DND-41 (cell line): ENCODE measurements at regions not wholly inside any gene's neighbourhood (a gene's known extent, or its start where the extent isn't known, plus 50 kb on each side); places are given as distances from the start of the nearest gene placed in this dataset.

ENCODE experiments used
- ATAC-seq: fragments of 200-7000 bp; cut with Tn5 transposase; 3 replicates; pipeline ENCODE4 v1.9.1; 2021; ENCODE audit warnings: low read depth; ENCODE audit not compliant: insufficient read depth
- DNase-seq: peaks from one replicate; pipeline ENCODE4 v3.0.0-alpha.2; 2020
- H2AFZ ChIP-seq: 2 replicates; pipeline ENCODE4 v1.6.0; 2012; ENCODE audit warnings: low read depth, low read length
- H3K27ac ChIP-seq: 2 replicates; pipeline ENCODE4 v1.5.1; 2012; ENCODE audit warnings: low read length, inconsistent platforms
- H3K27me3 ChIP-seq: fragments of 200-600 bp; sonication (generic); 2 replicates; pipeline ENCODE4 v1.6.0; 2012; ENCODE audit warnings: low read length, mild to moderate bottlenecking, inconsistent platforms; ENCODE audit not compliant: insufficient read depth, poor library complexity
- H3K36me3 ChIP-seq: 2 replicates; pipeline ENCODE4 v1.5.1; 2012; ENCODE audit warnings: low read length, inconsistent platforms; ENCODE audit not compliant: insufficient read depth
- H3K4me1 ChIP-seq: 2 replicates; pipeline ENCODE4 v1.5.1; 2012; ENCODE audit warnings: mild to moderate bottlenecking, low read length; ENCODE audit not compliant: insufficient read depth
- H3K4me2 ChIP-seq: 2 replicates; pipeline ENCODE4 v1.6.0; 2012; ENCODE audit warnings: mild to moderate bottlenecking, moderate library complexity, low read length, inconsistent platforms; ENCODE audit not compliant: insufficient read depth
- H3K4me3 ChIP-seq, 2 experiments: fragments of 200-600 bp in 1 of 2; shearing (Covaris generic) in 1 of 2; 2 replicates each; pipeline ENCODE4 v1.5.1; 2012 to 2016; ENCODE audit warnings: inconsistent platforms in 2 of 2, low read length in 2 of 2, mild to moderate bottlenecking in 2 of 2, low read depth in 1 of 2, moderate library complexity in 1 of 2
- H3K79me2 ChIP-seq: 2 replicates; pipeline ENCODE4 v1.6.0; 2012; ENCODE audit warnings: low read length, inconsistent platforms; ENCODE audit not compliant: insufficient read depth
- H3K9ac ChIP-seq: 2 replicates; pipeline ENCODE4 v1.6.0; 2012; ENCODE audit warnings: low read depth, mild to moderate bottlenecking, inconsistent platforms, low read length, moderate library complexity
- H3K9me3 ChIP-seq: 2 replicates; pipeline ENCODE4 v1.5.1; 2012; ENCODE audit warnings: low read length, moderate library complexity, mild to moderate bottlenecking, inconsistent platforms; ENCODE audit not compliant: insufficient read depth, severe bottlenecking
- H4K20me1 ChIP-seq: 2 replicates; pipeline ENCODE4 v1.6.0; 2012; ENCODE audit warnings: low read length; ENCODE audit not compliant: insufficient read depth
- EZH2 ChIP-seq: IDR thresholded peaks from 3 replicates; pipeline ENCODE4 v1.6.1; 2012; ENCODE audit warnings: borderline replicate concordance, low read depth, mild to moderate bottlenecking, moderate library complexity, low read length, inconsistent platforms; ENCODE audit not compliant: severe bottlenecking
- TF ChIP-seq, protein P1 (sequence below): IDR thresholded peaks from 2 replicates; pipeline ENCODE4 v1.5.1; 2012; ENCODE audit warnings: borderline replicate concordance, low read length, moderate library complexity, mild to moderate bottlenecking; ENCODE audit not compliant: poor library complexity, severe bottlenecking; ENCODE audit errors: extremely low read depth

DNA sequence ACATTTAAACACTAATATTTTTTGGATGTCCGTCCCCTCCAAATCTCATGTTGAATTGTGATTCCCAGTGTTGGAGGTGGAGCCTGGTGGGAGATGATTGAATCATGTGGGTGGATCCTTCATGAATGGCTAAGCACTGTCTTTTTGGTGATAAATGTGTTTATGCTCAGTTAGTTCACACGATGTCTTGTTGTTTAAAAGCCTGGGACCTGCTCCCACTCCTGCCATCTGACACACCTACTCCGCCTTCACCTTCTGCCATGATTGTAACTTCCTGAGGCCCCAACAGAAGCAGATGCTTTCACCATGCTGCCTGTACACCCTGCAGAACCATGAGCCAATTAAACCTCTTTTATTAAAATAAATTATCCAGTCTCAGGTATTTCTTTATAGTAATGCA, 114.7 kb downstream of the TNFAIP3 start:
- Histone ChIP-seq H2AFZ (no peak overlapping the region), H4K20me1 (no peaks in the 10 kb centered on the region), H3K4me1 (peaks cover under 1% of the 10 kb centered on the region; the same call in 1 of the 2 replicates), H3K4me2 (no peak overlapping the region), H3K4me3 (no peak overlapping the region), H3K79me2 (no peaks in the 10 kb centered on the region), H3K9me3 (no peaks in the 10 kb centered on the region), H3K36me3 (no peaks in the 10 kb centered on the region), H3K27me3 (no peaks in the 10 kb centered on the region), H3K27ac (no peak overlapping the region), H3K9ac (no peak overlapping the region)
- TF ChIP-seq, protein P1, sequence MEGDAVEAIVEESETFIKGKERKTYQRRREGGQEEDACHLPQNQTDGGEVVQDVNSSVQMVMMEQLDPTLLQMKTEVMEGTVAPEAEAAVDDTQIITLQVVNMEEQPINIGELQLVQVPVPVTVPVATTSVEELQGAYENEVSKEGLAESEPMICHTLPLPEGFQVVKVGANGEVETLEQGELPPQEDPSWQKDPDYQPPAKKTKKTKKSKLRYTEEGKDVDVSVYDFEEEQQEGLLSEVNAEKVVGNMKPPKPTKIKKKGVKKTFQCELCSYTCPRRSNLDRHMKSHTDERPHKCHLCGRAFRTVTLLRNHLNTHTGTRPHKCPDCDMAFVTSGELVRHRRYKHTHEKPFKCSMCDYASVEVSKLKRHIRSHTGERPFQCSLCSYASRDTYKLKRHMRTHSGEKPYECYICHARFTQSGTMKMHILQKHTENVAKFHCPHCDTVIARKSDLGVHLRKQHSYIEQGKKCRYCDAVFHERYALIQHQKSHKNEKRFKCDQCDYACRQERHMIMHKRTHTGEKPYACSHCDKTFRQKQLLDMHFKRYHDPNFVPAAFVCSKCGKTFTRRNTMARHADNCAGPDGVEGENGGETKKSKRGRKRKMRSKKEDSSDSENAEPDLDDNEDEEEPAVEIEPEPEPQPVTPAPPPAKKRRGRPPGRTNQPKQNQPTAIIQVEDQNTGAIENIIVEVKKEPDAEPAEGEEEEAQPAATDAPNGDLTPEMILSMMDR = no peak
- no peak for TF ChIP-seq EZH2
- ATAC-seq (no peak), DNase-seq (no peak)

DNA sequence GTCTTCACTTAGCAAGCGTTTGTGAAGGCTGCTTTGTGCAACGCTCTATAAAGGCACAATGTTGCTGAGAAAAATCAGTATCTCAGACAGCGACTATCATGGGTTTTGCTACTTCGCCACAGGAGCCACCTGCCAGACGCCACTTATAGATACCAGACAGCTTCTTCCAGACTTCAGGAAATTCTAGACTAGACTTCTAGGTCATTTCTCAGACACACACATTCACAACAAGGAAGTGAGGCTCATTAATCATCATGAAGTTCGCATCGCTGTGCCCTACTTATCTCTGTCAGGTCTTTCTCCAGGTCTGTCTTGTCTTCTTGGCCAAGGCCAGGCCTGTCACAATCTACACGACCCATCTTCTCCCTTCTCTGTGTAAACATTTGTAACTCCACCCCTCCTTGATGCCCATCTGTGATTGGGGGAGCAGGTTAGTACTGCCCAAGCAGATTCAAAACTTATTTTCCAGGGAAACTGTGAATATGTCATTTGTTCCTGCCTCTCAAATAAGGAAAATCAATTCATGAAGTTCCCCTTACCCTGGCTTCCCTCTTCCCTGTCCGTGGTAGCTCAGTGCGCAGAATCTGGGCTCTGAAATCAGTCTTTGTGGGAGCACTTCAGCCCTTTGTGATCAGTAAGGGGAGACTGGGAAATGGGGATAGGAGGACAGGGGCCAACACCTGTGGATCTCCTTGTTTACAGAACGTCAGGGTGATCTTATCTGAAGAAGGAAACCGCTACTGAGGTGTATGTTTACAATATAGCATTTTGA, 115.5 kb downstream of the TNFAIP3 start:
- Histone ChIP-seq H3K27me3 (no peaks in the 10 kb centered on the region), H4K20me1 (no peaks in the 10 kb centered on the region), H3K79me2 (no peaks in the 10 kb centered on the region), H3K4me2 (no peak overlapping the region), H3K9me3 (no peaks in the 10 kb centered on the region), H3K9ac (no peak overlapping the region), H3K4me1 (no peaks in the 10 kb centered on the region), H3K27ac (no peak overlapping the region), H3K4me3 (no peak overlapping the region), H3K36me3 (no peaks in the 10 kb centered on the region), H2AFZ (no peak overlapping the region)
- no peak for TF ChIP-seq EZH2
- TF ChIP-seq, protein P1 = no peak
- ATAC-seq (no peak), DNase-seq (no peak)

DNA sequence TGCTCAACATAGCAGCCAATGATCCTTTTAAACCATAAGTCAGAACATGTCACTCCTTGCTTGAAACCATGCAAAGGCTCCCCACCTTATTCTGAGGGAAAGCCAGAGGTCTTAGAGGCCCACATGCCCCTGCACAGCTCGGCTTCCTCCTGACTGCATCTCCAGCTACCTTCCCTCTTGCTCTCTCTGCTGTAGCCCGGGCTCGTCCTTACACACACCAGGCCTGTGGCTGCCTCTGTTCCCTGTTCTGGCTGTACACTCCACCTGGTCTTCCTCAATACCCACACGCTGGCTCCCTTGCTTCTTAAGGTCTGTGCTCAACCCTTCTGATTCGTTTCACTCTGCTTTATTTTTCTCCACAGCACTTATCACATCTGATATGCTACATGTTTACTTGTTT, 116.2 kb downstream of the TNFAIP3 start:
- Histone ChIP-seq H3K4me2 (no peak overlapping the region), H3K36me3 (no peaks in the 10 kb centered on the region)
- no peak for DNase-seq

More for the DNA sequence above, 116.2 kb downstream of the TNFAIP3 start:
- Histone ChIP-seq H3K4me3 (no peak overlapping the region), H4K20me1 (no peaks in the 10 kb centered on the region), H3K9ac (no peak overlapping the region), H3K79me2 (no peaks in the 10 kb centered on the region), H3K9me3 (no peaks in the 10 kb centered on the region), H3K27ac (no peak overlapping the region), H2AFZ (no peak overlapping the region), H3K27me3 (no peaks in the 10 kb centered on the region), H3K4me1 (no peaks in the 10 kb centered on the region)
- no peak for TF ChIP-seq EZH2
- TF ChIP-seq, protein P1 = no peak
- ATAC-seq = no peak
